Mesothelial cell of epicardium (in vitro differentiated cells): ENCODE measurements at regions not wholly inside any gene's neighbourhood (a gene's known extent, or its start where the extent isn't known, plus 50 kb on each side); places are given as distances from the start of the nearest gene placed in this dataset.
A peak's percentile ranks its signal among the peaks of the same experiment; 100 is the strongest.

Experiments
- DNase-seq, 2 experiments: peaks; one replicate each; pipeline ENCODE4 v3.0.0; 2021; ENCODE audit warnings: low spot score in 2 of 2; ENCODE audit not compliant: unreplicated experiment in 2 of 2
- H3K27ac Mint-ChIP-seq: 2 replicates; pipeline ENCODE4 v1.8.0; 2021; ENCODE audit warnings: mixed read lengths
- H3K27me3 Mint-ChIP-seq: 2 replicates; pipeline ENCODE4 v1.8.0; 2021; ENCODE audit warnings: low read depth, mixed read lengths
- H3K36me3 Mint-ChIP-seq: 2 replicates; pipeline ENCODE4 v1.8.0; 2021; ENCODE audit warnings: mixed read lengths
- H3K4me1 Mint-ChIP-seq: 2 replicates; pipeline ENCODE4 v1.8.0; 2021; ENCODE audit warnings: mixed read lengths
- H3K4me3 Mint-ChIP-seq: 2 replicates; pipeline ENCODE4 v1.8.0; 2021; ENCODE audit warnings: mild to moderate bottlenecking, moderate library complexity, mixed read lengths
- H3K9me3 Mint-ChIP-seq: 2 replicates; pipeline ENCODE4 v1.8.0; 2021; ENCODE audit warnings: mixed read lengths
- TF ChIP-seq, protein P1 (sequence below): fragments of 200-600 bp; sonication (generic); IDR thresholded peaks from one replicate; pipeline ENCODE4 v1.5.0; 2021; ENCODE audit warnings: antibody characterized with exemption; ENCODE audit not compliant: unreplicated experiment

GRCh38 chr1:214792527-214793186 lies 189.7 kb downstream of the CENPF start:
- Mint-ChIP-seq H3K9me3 (peaks cover 24% of the 10 kb centered on the region), H3K27ac (peak overlapping the region; percentile 58), H3K4me1 (peaks cover 17% of the 10 kb centered on the region), H3K36me3 (peaks cover 2% of the 10 kb centered on the region), H3K4me3 (no peak overlapping the region), H3K27me3 (peaks cover 12% of the 10 kb centered on the region)
- DNase-seq = no peak
- TF ChIP-seq, protein P1, sequence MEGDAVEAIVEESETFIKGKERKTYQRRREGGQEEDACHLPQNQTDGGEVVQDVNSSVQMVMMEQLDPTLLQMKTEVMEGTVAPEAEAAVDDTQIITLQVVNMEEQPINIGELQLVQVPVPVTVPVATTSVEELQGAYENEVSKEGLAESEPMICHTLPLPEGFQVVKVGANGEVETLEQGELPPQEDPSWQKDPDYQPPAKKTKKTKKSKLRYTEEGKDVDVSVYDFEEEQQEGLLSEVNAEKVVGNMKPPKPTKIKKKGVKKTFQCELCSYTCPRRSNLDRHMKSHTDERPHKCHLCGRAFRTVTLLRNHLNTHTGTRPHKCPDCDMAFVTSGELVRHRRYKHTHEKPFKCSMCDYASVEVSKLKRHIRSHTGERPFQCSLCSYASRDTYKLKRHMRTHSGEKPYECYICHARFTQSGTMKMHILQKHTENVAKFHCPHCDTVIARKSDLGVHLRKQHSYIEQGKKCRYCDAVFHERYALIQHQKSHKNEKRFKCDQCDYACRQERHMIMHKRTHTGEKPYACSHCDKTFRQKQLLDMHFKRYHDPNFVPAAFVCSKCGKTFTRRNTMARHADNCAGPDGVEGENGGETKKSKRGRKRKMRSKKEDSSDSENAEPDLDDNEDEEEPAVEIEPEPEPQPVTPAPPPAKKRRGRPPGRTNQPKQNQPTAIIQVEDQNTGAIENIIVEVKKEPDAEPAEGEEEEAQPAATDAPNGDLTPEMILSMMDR = no peak

GRCh38 chr1:214793708-214794107 lies 190.7 kb downstream of the CENPF start:
- Mint-ChIP-seq H3K27me3 (peaks cover 5% of the 10 kb centered on the region), H3K4me1 (peaks cover 17% of the 10 kb centered on the region), H3K36me3 (peaks cover 2% of the 10 kb centered on the region), H3K4me3 (no peak overlapping the region), H3K27ac (no peak overlapping the region), H3K9me3 (peaks cover 26% of the 10 kb centered on the region)
- TF ChIP-seq, protein P1 = no peak
- no peak for DNase-seq

GRCh38 chr1:214801191-214801590 lies 198.2 kb downstream of the CENPF start:
- DNase-seq = no peak
- H3K27ac Mint-ChIP-seq = no peak overlapping the region
- H3K27me3 Mint-ChIP-seq = peaks cover 11% of the 10 kb centered on the region
- H3K4me1 Mint-ChIP-seq = peaks cover 3% of the 10 kb centered on the region
- peaks cover 35% of the 10 kb centered on the region for H3K9me3 Mint-ChIP-seq
- no peak overlapping the region for H3K4me3 Mint-ChIP-seq
- TF ChIP-seq, protein P1 = no peak
- peaks cover 2% of the 10 kb centered on the region for H3K36me3 Mint-ChIP-seq

DNA sequence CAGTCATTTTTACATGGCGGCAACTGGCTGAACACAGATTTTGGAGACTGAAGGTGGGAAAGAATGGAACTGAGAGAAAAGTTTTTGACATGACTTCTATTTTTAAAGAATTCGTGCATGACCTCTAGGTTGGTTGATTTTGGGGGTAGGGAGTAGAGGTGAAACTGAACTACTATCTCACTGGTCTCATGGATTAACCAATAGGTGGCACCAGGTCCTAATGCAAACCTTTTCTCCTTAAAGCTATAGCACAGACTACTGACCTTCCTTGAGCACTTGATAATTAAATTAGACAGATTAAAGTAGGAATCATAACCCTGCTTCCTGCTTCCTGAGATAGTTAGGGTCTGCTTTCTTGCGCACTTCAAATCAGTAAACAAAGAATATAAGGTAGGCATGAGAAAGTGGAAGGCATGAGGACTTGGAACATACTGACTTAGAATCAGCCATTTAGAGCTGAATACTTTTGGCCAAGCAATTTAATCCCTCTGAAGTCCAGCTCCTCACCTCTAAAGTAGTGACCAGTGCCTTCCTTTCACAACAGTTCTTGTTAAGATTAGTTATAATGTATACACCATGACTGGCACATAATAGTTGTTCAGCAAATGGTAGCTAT lies 206.0 kb downstream of the CENPF start:
- no peak overlapping the region for H3K27ac Mint-ChIP-seq
- no peak for DNase-seq
- TF ChIP-seq, protein P1 = no peak
- no peak overlapping the region for H3K4me3 Mint-ChIP-seq
- peaks cover 45% of the 10 kb centered on the region for H3K9me3 Mint-ChIP-seq
- H3K36me3 Mint-ChIP-seq = peaks cover 3% of the 10 kb centered on the region
- H3K4me1 Mint-ChIP-seq = no peaks in the 10 kb centered on the region
- H3K27me3 Mint-ChIP-seq = peaks cover 1% of the 10 kb centered on the region

- H3K27ac Mint-ChIP-seq = no peak overlapping the region
- DNase-seq = no peak
- H3K4me3 Mint-ChIP-seq = no peak overlapping the region
- peaks cover 9% of the 10 kb centered on the region for H3K9me3 Mint-ChIP-seq
- no peaks in the 10 kb centered on the region for H3K36me3 Mint-ChIP-seq
- peaks cover 6% of the 10 kb centered on the region for H3K27me3 Mint-ChIP-seq
- H3K4me1 Mint-ChIP-seq = no peaks in the 10 kb centered on the region
- TF ChIP-seq, protein P1 = no peak
Observed at GRCh38 chr1:214816603-214817002, 213.6 kb downstream of the CENPF start.
